Mucosa of descending colon (tissue), 3 donors: ENCODE measurements at regions not wholly inside any gene's neighbourhood (a gene's known extent, or its start where the extent isn't known, plus 50 kb on each side); places are given as distances from the start of the nearest gene placed in this dataset.

Experiments
- ATAC-seq: fragments of 200-7000 bp; cut with Tn5 transposase; one replicate; pipeline ENCODE4 v1.9.1; 2020; ENCODE audit warnings: mild to moderate bottlenecking, moderate library complexity
- DNase-seq, 3 donors: peaks; one replicate each; pipeline ENCODE4 v3.0.0-alpha.2; 2020
- H3K36me3 ChIP-seq: fragments of 200-600 bp; one replicate; pipeline ENCODE4 v1.8.0; 2021; ENCODE audit warnings: low read depth, mild to moderate bottlenecking
- H3K4me1 ChIP-seq: fragments of 200-600 bp; one replicate; pipeline ENCODE4 v1.8.0; 2021; ENCODE audit warnings: low read depth, mild to moderate bottlenecking
- H3K4me3 ChIP-seq: fragments of 200-600 bp; one replicate; pipeline ENCODE4 v1.8.0; 2021; ENCODE audit warnings: mild to moderate bottlenecking
- H3K9me3 ChIP-seq: fragments of 200-600 bp; one replicate; pipeline ENCODE4 v1.8.0; 2021; ENCODE audit warnings: mild to moderate bottlenecking
- CTCF ChIP-seq: fragments of 200-600 bp; IDR thresholded peaks from one replicate; pipeline ENCODE4 v1.8.0; 2022; ENCODE audit warnings: antibody characterized with exemption, mild to moderate bottlenecking
- intact Hi-C, 2 donors: fragments of 100-400 bp; cut with DNase I in 1 of 2; cut with micrococcal nuclease in 1 of 2; formaldehyde crosslinking; loops; one replicate each; pipeline versions ENCODE4 v1.11.0 to v1.11.1; 2022; cut with DNase I, micrococcal nuclease
- donor health status: DM: no; HTN: no; CAD: no; lungs with moderate emphysema.
- donor health status: DM: no; HTN: no; CAD: no.
- donor health status: DM: no; HTN: yes; CAD: no.

- Histone ChIP-seq H3K4me1 (no peaks in the 10 kb centered on the region), H3K4me3 (no peak overlapping the region), H3K9me3 (no peaks in the 10 kb centered on the region), H3K36me3 (no peaks in the 10 kb centered on the region)
- no peak for TF ChIP-seq CTCF
- no peak for DNase-seq
- ATAC-seq: no peak
- intact Hi-C loops: no loop called here
Observed at GRCh38 chr2:45312275-45312674, 298.8 kb downstream of the SRBD1 start.

GRCh38 chr2:45311559-45311958 is 299.5 kb downstream of the SRBD1 start:
- Histone ChIP-seq H3K36me3 (no peaks in the 10 kb centered on the region), H3K4me3 (no peak overlapping the region), H3K9me3 (no peaks in the 10 kb centered on the region), H3K4me1 (no peaks in the 10 kb centered on the region)
- intact Hi-C loops: no loop called here
- DNase-seq: no peak
- ATAC-seq: no peak
- no peak for TF ChIP-seq CTCF

- no peak overlapping the region for H3K4me3 ChIP-seq
- ATAC-seq: no peak
- H3K9me3 ChIP-seq: no peaks in the 10 kb centered on the region
- no peak for TF ChIP-seq CTCF
- H3K36me3 ChIP-seq: no peaks in the 10 kb centered on the region
- no peaks in the 10 kb centered on the region for H3K4me1 ChIP-seq
- no peak for DNase-seq
- intact Hi-C loops: no loop called here
Observed at GRCh38 chr2:45307147-45307546, 297.9 kb upstream of the SIX2 start.

GRCh38 chr2:45305599-45305998 is 296.3 kb upstream of the SIX2 start:
- no peak for ATAC-seq
- Histone ChIP-seq H3K4me1 (no peaks in the 10 kb centered on the region), H3K36me3 (no peaks in the 10 kb centered on the region), H3K9me3 (no peaks in the 10 kb centered on the region), H3K4me3 (no peak overlapping the region)
- intact Hi-C loops: no loop called here
- no peak for TF ChIP-seq CTCF
- DNase-seq: no peak

GRCh38 chr2:45303417-45304202 is 294.4 kb upstream of the SIX2 start:
- no peak overlapping the region for H3K4me3 ChIP-seq
- no peak for TF ChIP-seq CTCF
- no peaks in the 10 kb centered on the region for H3K36me3 ChIP-seq
- intact Hi-C loops: no loop called here
- DNase-seq: no peak
- ATAC-seq: no peak
- H3K4me1 ChIP-seq: no peaks in the 10 kb centered on the region
- no peaks in the 10 kb centered on the region for H3K9me3 ChIP-seq
